SK-N-SH (cell line): ENCODE measurements at regions not wholly inside any gene's neighbourhood (a gene's known extent, or its start where the extent isn't known, plus 50 kb on each side); places are given as distances from the start of the nearest gene placed in this dataset.

Experiments used
- EZH2phosphoT487 ChIP-seq: fragments of 200-600 bp; sonication (generic); IDR thresholded peaks from 2 replicates; pipeline ENCODE4 v1.6.1; 2017; ENCODE audit warnings: low read depth, mixed run types, mild to moderate bottlenecking, antibody characterized with exemption, moderate library complexity, borderline replicate concordance
- GABPA ChIP-seq: IDR thresholded peaks from 2 replicates; pipeline ENCODE4 v1.4.0; 2012; ENCODE audit warnings: low read depth, mild to moderate bottlenecking
- MAX ChIP-seq: IDR thresholded peaks from 2 replicates; pipeline ENCODE4 v1.4.0; 2012; ENCODE audit warnings: low read depth
- NRF1 ChIP-seq: IDR thresholded peaks from 2 replicates; pipeline ENCODE4 v1.6.1; 2012; ENCODE audit warnings: low read depth, mild to moderate bottlenecking, low read length
- TF ChIP-seq, protein P1 (sequence below): fragments of 200-600 bp; sonication (generic); IDR thresholded peaks from 2 replicates; pipeline ENCODE4 v1.6.1; 2017; ENCODE audit warnings: antibody characterized with exemption, mild to moderate bottlenecking, moderate library complexity

DNA sequence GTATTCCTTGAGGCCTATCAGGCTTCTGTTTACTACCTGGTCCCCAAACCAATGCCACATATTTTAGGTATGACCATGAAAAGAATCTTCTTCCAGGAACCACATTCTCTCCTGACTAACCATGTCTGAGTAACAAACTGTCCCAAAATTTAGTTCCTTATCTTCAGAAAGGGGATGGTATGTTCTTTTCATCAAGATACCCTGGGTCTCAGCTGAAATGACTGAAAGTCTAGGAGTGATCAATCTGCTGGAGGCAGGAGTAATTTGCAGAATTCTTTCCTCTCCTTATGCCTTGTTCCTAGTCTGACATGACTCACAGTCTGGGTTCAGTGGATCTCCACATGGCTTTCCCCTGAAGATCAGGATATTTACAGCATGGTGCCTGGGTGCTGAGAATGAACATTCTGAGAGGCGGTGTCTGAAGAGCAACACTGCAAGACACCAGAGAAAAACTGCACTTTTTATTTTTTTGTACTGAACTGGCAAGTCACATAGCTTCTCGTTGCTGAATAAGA is 665.5 kb downstream of the TLL1 start:
- TF ChIP-seq MAX, result no peak
- TF ChIP-seq, protein P1, sequence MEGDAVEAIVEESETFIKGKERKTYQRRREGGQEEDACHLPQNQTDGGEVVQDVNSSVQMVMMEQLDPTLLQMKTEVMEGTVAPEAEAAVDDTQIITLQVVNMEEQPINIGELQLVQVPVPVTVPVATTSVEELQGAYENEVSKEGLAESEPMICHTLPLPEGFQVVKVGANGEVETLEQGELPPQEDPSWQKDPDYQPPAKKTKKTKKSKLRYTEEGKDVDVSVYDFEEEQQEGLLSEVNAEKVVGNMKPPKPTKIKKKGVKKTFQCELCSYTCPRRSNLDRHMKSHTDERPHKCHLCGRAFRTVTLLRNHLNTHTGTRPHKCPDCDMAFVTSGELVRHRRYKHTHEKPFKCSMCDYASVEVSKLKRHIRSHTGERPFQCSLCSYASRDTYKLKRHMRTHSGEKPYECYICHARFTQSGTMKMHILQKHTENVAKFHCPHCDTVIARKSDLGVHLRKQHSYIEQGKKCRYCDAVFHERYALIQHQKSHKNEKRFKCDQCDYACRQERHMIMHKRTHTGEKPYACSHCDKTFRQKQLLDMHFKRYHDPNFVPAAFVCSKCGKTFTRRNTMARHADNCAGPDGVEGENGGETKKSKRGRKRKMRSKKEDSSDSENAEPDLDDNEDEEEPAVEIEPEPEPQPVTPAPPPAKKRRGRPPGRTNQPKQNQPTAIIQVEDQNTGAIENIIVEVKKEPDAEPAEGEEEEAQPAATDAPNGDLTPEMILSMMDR, result no peak
- no peak for TF ChIP-seq EZH2phosphoT487
- TF ChIP-seq NRF1, result no peak
- no peak for TF ChIP-seq GABPA
